Lung microvascular endothelial cell (primary cell): ENCODE measurements at regions not wholly inside any gene's neighbourhood (a gene's known extent, or its start where the extent isn't known, plus 50 kb on each side); places are given as distances from the start of the nearest gene placed in this dataset.
"Not testable (repeated sequence)": the region's sequence is repeated elsewhere in the genome, so short reads cannot be mapped to it uniquely, and the experiment has no call there.

Experiments
- DNase-seq, 2 donors: peaks; one replicate each; pipeline versions ENCODE4 v3.0.0 to v3.0.0-alpha.2; 2010; ENCODE audit warnings: low read depth in 2 of 2

DNA sequence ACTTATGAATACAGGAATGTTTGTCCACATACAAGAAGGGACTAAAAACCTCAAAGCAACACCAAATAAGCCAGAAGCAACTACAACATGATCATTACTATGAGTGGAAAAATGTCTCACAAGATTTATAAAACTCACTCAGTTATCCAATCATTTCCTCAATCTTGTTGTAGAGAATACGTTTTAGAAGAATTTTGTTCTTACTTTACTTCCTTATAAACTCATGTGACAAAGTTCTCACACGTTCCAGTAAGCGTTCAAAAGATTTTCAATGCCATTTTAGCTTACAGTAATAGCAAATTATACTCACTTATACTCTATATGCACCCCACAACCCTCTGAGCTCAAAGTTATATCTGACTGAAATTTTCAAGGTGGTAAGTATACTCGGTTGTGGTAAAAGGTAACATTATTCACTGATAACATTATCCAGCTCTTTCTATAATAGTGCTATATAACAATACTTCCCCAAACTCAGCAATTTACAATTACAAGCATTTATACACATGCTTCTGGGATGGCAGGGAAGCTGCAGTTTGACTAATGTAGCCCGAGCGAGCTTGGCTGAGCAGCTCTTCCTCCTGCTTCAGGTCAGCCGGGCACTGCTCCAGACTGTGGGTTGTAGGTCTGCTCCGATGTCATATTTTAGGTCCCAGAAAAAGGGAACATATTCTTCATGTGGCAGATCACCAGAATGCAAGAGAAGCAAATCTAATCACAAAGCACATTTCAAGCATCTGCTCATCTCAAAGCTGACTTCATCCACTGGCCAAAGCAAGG, 226.3 kb downstream of the RCHY1 start:
- DNase-seq = no peak

DNA sequence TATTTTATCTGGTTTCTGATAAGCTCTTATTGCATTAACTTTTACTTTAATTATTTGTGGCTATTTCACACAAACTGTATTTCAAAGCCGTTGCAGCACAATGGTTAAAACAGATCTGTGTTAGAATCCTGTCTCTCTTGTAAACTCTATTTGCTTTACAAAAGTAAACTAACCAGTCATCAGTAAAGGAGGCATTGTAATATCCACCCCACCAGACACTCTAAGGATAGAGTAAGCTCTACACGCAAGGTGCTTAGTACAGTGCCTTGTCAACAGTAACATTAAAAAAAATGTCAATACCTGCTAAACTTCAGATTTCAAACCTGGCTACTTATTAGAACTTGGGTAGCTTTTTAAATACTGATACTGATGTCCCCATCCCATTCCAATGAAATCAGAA, 228.4 kb downstream of the RCHY1 start:
- no peak for DNase-seq

DNA sequence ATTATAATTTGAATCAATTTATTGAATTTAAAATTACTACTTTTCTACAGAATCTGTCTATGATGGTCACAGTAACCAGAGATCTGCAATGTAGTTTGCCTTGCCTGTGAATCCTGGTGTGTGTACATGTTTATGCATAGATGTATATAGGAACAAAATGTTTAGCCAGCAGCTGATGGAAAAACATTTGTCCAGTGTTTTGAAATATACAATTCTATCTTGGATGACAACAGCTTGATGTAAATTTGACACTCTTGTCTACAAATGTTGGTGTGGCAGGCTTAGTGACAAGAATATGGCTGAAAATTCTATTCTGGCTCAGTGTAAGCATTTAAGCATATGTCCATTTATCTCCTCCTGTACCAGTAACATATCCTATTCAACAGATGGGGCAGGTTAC, 229.4 kb downstream of the RCHY1 start:
- DNase-seq = no peak

DNA sequence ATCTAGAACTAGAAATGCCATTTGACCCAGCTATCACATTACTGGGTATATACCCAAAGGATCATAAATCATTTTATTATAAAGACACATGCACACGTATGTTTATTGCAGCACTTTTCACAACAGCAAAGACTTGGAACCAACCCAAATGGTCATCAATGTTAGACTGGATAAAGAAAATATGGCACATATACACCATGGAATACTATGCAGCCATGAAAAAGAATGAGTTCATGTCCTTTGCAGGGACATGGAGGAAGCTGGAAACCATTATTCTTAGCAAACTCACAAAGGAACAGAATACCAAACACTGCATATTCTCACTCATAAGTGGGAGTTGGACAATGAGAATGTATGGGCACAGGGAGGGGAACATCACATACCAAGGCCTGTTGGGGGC, 233.7 kb downstream of the RCHY1 start:
- DNase-seq = not testable (repeated sequence)

DNA sequence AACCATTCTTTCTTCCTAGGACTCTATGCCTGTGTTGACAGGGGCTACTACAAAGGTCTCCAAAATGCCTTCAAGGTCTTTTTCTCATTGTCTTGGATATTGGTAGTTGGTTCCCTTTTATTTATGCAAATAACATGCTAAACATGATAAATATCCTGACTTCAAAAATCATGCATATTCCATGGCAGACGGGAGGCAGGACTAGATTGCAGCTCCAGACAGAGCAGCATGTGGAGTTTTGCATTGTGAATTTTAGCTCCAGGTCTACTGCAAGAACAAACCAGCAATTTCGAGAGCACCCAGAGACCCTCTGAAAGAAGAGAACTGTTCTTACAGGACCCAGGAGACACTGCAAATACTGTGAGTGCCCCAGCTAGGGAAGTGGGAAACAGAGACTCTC, 254.9 kb downstream of the RCHY1 start:
- DNase-seq = no peak

DNA sequence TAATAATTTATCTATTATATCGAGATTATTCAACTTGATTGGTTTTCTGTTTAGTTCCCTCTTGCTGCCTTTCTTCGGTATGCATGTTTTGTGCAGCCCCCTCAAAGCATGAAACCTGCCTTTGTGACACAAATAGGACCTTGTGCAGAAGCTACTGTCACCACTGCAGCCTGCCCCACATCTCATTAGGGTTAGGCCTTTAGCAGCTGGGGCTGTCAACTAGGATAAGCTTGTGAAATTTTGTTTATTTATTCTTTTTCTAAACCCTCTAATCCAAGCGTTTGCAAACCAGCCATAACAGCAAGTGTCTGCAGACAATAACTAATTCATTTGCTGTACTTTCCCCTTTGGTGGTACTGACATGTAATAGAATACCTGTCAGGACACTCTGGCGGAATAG, 258.9 kb downstream of the RCHY1 start:
- DNase-seq = no peak

DNA sequence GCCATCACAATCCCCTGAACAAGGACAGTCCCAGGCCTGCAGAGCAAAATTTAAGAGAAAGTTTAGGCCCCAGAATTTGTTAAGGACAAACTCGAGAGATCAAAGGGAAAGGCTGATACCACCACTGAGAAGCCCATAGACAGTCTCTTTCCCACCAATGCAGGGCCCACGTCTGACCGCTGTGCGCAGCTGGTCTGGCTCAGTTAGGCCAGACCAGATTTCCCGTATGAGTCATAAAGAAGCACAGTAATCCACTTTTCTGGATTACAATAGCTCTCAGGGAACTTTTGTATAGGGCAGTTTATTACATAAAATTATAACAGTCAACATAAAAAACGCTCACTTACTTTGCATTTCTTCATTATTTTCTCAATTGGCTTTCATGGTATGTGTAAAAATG, 259.5 kb downstream of the RCHY1 start:
- peak in 1 of 2 donors; percentile 59 for DNase-seq

DNA sequence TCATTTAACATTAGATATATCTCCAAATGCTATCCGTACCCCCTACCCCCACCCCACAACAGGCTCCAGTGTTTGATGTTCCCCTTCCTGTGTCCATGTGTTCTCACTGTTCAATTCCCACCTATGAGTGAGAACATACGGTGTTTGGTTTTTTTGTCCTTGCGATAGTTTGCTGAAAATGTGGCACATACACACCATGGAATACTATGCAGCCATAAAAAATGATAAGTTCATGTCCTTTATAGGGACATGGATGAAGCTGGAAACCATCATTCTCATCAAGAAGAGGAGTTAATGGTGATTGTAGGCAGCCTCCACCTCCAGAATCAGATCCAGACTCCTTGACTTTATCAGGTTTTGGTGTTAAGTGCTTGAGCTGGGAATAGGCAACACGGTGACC, 261.1 kb downstream of the RCHY1 start:
- DNase-seq = not testable (repeated sequence)

DNA sequence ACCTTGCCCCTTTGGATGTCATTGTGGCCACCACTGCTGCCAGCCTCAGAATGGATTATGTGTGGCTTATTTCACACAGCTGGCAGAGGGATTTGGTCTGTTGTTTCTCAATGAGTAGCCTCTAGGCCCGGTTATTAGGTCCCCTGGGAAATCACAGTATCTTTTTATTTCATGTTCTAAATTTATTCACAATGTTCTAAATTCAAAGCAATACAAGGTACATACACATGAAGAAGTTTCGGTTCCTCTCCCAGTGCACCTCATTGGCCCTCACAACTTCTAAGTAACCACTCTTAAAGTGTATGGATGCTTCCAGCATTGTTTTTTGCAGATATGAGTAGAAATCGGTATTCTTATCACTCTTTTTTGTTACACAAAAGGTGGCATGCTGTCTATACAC, 262.7 kb downstream of the RCHY1 start:
- no peak for DNase-seq

DNA sequence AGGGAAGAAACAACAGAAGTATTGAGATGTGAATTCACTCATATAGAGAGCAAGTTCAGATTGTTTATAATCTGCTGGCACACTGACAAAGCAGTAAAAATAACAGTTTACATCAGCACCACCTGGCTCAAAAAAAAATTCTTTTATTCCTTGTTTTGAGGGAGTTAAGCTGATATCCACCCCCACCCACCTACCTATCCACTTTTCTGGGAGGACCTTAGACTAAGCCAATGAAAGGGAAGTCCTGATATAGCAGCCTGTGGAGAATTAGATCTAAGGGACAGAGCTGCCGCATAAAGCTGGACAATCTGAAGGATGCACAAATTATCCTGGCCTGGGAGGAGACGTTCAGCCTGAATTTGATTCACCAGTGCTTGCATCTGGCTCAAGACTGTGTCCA, 264.5 kb downstream of the RCHY1 start:
- no peak for DNase-seq

DNA sequence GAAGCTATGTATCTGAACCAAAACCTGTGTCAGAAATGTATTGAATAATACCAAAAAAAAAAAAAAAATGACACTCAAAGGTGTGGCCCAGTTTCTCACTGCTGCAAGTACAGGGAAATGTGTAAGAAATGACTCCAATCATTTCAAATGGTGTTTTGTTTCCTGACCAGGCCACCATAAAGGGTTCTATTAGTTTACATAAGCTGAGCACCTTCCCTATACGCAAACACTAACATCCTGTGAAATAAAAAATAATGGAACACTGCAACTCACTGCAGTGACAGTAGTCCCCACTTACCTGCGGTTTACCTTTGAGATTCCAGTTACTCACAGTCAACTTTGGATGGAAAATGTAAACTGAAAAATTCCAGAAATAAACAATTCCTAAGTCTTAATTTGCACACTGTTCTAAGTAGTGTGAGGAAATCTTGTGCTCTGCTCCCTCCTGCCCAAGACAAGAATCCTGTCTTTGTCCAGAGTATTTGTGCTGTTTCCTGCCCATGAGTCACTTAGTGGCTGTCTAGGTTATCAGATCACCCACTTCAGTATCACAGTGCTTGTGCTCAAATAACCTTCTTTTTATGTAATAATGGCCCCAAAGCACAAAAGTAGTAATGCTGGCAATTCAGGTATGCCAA, 265.3 kb downstream of the RCHY1 start:
- peak in 1 of 2 donors; percentile 68 for DNase-seq

DNA sequence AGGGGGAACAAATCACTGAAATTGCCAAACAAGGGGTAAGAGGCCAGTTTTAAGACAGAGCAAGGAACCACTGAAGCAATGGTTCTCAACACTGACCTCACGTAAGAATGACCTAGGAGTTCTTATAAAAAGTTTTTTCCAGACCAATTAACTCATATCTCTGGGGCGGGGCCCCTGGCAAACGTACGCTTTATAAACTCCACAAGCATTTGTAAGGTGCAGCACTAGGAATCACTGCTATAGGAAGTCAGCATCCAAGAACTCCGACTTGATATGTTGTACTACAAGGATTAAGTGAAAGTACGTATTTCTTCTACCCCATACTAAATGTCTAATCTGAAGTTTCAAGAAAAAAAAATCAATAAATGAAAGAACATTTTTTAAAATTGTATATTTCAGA, 269.9 kb downstream of the RCHY1 start:
- DNase-seq = no peak

DNA sequence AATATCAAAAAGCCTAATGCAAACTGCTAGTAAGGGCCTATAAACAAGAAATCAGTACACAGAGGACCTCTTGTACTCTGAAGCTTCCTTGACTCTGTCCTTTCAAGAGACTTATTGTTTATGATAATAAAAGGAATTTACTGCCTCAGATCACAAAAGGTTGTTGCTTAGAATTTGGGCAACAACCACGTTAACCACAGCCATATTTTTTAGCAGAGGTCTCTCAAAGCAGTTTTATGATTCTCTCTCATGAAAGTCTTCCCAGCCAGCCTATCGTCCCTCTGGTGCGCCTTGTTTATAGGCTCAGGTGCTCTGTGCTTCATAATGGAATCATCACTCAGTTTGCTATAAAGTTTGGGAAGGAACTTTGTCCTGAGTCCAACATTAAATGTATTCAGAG, 270.6 kb downstream of the RCHY1 start:
- DNase-seq = no peak

DNA sequence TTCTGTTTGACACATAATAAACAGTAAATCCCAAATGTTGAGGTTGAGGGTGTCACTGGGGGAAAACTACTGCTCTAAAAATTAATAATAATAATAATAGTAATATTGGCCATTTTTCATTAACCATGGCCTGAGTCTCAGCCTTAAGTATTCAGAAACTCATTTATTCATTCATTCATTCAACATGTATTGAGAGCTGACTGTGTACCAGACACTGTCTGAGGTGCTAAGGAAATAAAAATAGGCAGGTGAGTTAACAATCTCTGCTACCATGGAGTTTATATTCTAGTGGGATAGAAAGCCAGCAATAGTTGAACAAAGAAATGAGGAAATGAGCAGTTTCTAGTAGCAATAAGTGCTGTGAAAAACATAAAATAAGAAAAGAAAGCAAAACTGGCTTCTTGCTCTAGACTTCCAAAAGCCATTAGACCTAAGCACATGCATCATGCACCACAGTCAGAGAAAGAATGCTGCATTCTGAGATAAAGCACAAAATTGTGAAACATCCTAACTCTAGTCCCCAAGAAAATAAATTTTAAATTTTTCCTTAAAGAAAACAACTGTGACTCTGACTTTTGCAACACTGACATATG, 278.7 kb downstream of the RCHY1 start:
- DNase-seq = no peak

DNA sequence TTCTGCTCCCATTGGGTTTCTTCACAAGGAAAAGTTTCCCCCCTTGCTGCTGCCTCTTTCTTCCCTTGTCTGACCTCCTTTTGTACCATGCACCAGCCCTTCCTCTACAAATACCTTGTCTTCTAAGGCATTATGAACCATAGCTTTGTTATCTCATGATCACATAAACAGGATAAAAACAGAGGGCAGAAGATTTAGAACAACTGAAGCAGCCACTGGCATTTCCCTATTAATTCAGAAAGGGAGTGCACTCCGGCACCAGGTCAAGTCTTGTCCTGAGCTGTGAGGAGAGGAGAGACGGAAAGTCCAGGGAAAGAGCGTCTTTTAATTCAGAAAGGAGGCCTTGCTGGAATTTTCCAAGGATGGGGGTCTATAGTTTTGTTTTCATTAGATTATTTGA, 281.7 kb downstream of the RCHY1 start:
- no peak for DNase-seq

DNA sequence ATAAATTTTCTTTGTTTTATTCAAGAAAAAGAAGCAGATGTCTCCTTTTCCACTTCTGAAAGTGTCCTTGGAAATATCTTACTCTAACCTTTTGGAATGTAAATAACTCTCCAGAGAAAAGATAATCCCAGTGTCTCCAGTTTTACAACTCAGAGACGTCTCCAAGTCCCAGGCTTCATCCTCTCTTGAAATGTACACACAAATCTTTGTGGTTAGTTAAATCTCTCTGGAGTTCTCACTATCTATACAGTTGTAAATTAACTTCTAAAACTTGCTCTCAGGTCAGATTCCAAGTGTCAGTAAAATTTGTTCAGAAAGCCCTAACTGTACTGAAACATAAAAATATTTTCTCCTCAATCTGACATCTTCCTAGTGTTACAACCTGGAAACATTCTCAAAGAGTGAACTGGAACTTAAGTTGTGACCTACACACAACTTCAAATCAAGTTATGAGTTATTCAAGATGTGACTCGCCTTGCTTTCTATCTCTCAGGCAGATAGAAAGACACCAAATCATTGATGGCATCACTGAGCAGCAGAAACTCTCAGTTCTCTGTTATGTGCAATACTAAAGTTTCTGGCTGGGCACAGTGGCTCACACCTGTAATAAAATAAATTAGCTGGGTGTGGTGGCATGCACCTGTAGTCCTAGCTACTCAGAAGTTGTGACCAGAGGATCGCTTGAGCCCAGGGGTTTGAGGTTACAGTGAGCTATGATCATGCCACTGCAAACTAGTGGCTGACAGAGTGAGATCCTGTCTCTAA, 284.2 kb downstream of the RCHY1 start:
- DNase-seq = no peak

DNA sequence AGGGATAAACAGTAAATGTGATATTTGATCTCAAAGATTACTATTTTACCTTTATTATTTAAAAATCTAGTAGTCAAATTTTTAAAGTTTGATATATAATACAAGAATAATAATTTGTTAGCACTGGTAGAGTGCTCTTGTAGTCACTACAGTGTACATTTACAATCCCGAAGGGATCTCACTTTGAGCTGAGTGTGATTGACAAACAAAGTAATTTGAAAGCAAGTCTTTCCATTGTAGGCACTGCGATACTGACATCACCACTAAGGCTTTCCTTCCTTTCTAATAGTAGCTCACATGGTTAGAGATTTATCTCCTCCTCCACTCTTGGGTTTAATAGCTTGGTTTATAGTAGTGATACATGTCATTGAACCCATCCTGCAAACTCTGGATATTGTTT, 280.6 kb downstream of the PARM1 start:
- DNase-seq = no peak

DNA sequence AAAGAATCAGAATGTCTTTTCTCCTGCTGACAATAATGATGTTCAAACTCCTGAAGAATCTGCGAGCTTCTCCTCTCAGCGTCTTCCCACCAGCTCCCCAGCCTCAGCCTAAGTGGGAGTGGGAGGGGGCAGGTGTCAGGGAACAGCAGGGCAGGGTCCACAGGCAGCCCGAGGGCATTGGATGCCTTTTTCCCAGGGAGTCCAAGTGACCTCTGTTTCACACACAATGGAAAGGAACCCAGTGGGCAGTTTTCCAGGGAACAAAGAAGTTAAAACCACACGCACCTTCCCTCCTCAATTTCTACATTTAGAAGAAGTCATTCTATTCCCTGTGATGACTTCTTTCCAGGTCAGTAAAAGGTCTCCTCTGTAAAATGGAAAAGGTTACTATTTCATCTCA, 278.5 kb downstream of the PARM1 start:
- peak in 1 of 2 donors; percentile 9 for DNase-seq

DNA sequence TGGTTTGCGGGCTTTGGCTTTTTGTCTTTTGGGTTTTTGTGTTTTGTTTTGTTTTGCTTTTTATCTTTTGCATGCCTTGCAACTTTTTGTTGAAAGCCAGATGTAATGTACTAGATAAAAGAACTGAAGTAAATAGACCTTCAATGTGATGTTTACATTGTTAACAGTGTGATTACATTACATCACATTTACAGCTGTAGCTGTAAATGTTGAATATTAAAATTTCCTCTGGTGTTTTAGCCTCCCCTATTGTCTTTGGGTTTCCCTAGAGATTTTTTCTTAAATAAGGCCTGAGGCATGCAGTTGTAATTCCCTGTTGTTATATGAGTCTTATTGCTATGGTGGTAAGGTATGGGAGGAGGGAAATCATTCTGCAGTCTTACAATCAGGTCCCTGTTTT, 275.0 kb downstream of the PARM1 start:
- no peak for DNase-seq

DNA sequence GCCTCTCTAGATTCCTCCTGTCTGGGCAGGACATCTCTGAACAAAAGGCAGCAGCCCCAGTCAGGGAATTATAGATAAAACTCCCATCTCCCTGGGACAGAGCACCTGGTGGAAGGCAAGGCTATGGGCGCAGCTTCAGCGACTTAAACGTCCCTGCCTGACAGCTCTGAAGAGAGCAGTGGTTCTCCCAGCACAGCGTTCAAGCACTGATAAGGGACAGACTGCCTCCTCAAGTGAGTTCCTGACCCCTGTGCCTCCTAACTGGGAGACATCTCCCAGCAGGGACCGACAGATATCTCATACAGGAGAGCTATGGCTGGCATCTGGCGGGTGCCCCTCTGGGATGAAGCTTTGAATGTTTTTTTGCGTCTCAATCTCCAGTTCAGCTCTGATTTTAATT, 262.2 kb downstream of the PARM1 start:
- DNase-seq = no peak

DNA sequence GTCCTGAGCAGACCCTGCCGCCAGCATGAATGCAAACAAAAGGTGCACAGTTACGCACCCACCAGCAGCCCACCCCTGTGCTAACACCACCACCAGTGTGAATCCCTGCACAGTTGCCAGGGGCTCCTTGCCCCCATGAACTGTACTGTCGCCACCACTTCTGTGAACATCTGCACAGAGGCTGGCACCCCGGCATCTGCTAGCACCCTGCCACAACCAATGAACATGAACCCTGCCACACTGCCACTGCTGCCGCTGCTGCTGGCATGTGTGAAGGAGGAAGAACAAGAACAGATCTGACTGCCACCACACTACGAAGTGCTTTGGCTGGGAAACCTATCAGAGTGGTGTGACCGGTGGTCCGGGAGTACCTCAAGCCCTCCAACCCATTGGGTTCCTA, 261.3 kb downstream of the PARM1 start:
- no peak for DNase-seq

DNA sequence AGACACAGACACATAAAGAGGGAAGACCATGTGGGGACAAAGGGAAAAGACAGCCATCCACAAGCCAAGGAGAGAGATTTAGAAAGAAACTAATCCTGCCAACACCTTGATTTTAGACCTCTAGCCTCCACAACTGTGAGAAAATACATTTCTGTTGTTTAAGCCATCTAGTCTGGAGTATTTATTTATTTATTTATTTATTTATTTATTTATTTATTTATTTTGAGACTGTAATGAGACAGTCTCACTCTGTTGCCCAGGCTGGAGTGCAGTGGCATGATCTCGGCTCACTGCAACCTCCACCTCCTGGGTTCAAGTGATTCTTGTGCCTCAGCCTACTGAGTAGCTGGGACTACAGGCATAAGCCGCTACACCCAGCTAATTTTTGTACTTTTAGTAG, 259.3 kb downstream of the PARM1 start:
- DNase-seq = not testable (repeated sequence)
